OCI-LY7 (cell line): ENCODE measurements at regions not wholly inside any gene's neighbourhood (a gene's known extent, or its start where the extent isn't known, plus 50 kb on each side); places are given as distances from the start of the nearest gene placed in this dataset.

Experiments used
- CTCF ChIP-seq: fragments of 200-600 bp; sonication (generic); conservative IDR thresholded peaks from 2 replicates; pipeline ENCODE4 v1.5.1; 2014; ENCODE audit warnings: mild to moderate bottlenecking, antibody characterized with exemption, low read length, moderate library complexity, mixed read lengths
- EZH2phosphoT487 ChIP-seq: fragments of 200-600 bp; sonication (generic); IDR thresholded peaks from 2 replicates; pipeline ENCODE4 v1.6.1; 2018; ENCODE audit warnings: low read depth, borderline replicate concordance, mild to moderate bottlenecking, mixed run types, antibody characterized with exemption, low read length, moderate library complexity, mixed read lengths

GRCh38 chrX:128436397-128437103 is 384.3 kb upstream of the ACTRT1 start:
- TF ChIP-seq CTCF = no peak
- no peak for TF ChIP-seq EZH2phosphoT487
